Aorta (tissue), 5 donors: ENCODE measurements at regions not wholly inside any gene's neighbourhood (a gene's known extent, or its start where the extent isn't known, plus 50 kb on each side); places are given as distances from the start of the nearest gene placed in this dataset.
"Not testable (repeated sequence)": the region's sequence is repeated elsewhere in the genome, so short reads cannot be mapped to it uniquely, and the experiment has no call there.

Experiments
- ATAC-seq: fragments of 200-7000 bp; cut with Tn5 transposase; one replicate; pipeline ENCODE4 v1.9.1; 2022; ENCODE audit warnings: moderate library complexity; ENCODE audit not compliant: low FRiP score
- DNase-seq, 2 donors: peaks; one replicate each; pipeline ENCODE4 v3.0.0-alpha.2; 2020
- H3K27ac ChIP-seq, 2 donors: one replicate each; pipeline ENCODE4 v1.5.1; 2013; ENCODE audit warnings: low read length in 2 of 2, mild to moderate bottlenecking in 2 of 2, moderate library complexity in 2 of 2, control low read depth in 1 of 2, inconsistent platforms in 1 of 2, low read depth in 1 of 2
- H3K27me3 ChIP-seq, 2 donors: one replicate each; pipeline ENCODE4 v1.6.1; 2013; ENCODE audit warnings: control low read depth in 1 of 2, low read length in 1 of 2, mild to moderate bottlenecking in 1 of 2, moderate library complexity in 1 of 2; ENCODE audit not compliant: insufficient read depth in 2 of 2, control insufficient read depth in 1 of 2
- H3K36me3 ChIP-seq, 2 donors: one replicate each; pipeline ENCODE4 v1.6.1; 2013; ENCODE audit warnings: control low read depth in 1 of 2, low read length in 1 of 2, mild to moderate bottlenecking in 1 of 2; ENCODE audit not compliant: insufficient read depth in 2 of 2, control insufficient read depth in 1 of 2
- H3K4me1 ChIP-seq, 2 donors: one replicate each; pipeline ENCODE4 v1.6.1; 2013; ENCODE audit warnings: low read length in 2 of 2, control low read depth in 1 of 2, mild to moderate bottlenecking in 1 of 2, moderate library complexity in 1 of 2; ENCODE audit not compliant: insufficient read depth in 2 of 2, control insufficient read depth in 1 of 2
- H3K4me3 ChIP-seq, 2 donors: one replicate each; pipeline ENCODE4 v1.5.1; 2013; ENCODE audit warnings: low read length in 2 of 2, control low read depth in 1 of 2, mild to moderate bottlenecking in 1 of 2
- H3K9me3 ChIP-seq: one replicate; pipeline ENCODE4 v1.6.1; 2013; ENCODE audit warnings: mild to moderate bottlenecking, low read length; ENCODE audit not compliant: control insufficient read depth
- WGBS, 2 donors: extraction: QIAGEN DNeasy Blood & Tissue Kit; methylation state at CpG; one replicate each; pipeline ENCODE4 v1.1.7; 2013; 5-methylcytosine and 5-hydroxymethylcytosine counted together
- intact Hi-C, 2 donors: fragments of 100-400 bp; cut with DNase I; formaldehyde crosslinking; loops; one replicate each; pipeline versions ENCODE4 v1.14.2 to v1.15.0; 2022
- donor health status: healthy with polysubstance abuse.
- donor health status: Bipolar disorder and iron deficiency.
- donor health status: DM: no; HTN: no; CAD: no.
- donor health status: DM: no; HTN: no; CAD: no.
- donor health status: DM: yes; HTN: yes; CAD: no.

- no peak for DNase-seq
Measured at GRCh38 chr2:160826496-160826895, 332.9 kb upstream of the RBMS1 start.

DNA sequence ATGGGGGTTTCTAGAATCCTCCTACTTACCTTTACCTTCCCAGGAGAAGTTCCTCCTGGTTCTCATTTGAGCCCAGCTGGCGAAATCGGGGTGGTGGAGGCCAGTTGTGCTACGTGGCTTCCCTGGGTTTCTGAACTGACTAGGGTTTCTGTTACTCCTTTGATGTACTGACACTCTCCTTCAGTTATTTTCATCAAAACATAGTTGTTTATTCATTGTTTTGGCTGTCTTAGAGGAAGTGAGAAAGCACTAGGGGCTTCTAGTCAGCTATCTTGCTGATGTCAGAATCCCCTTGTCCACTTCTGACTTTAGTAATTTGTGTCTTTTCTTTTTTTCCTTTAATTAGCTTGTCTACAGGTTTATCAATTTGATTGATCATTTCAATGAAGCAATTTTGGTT lies 332.2 kb upstream of the TANK start:
- Histone ChIP-seq H3K4me1 (no peaks in the 10 kb centered on the region), H3K27ac (no peak overlapping the region), H3K9me3 (peaks cover 11% of the 10 kb centered on the region), H3K27me3 (no peaks in the 10 kb centered on the region), H3K36me3 (no peaks in the 10 kb centered on the region), H3K4me3 (no peak overlapping the region)
- ATAC-seq (no peak), DNase-seq (no peak)
- 93 to 98% methylated on average over 3 of the region's 3 CpGs for WGBS, 2 donors
- intact Hi-C loops = no loop called here

More at GRCh38 chr2:160826496-160826895, 332.9 kb upstream of the RBMS1 start:
- peaks cover 11% of the 10 kb centered on the region for H3K9me3 ChIP-seq
- no peaks in the 10 kb centered on the region for H3K27me3 ChIP-seq
- H3K4me1 ChIP-seq = no peaks in the 10 kb centered on the region
- no peak overlapping the region for H3K27ac ChIP-seq
- H3K4me3 ChIP-seq = no peak overlapping the region
- H3K36me3 ChIP-seq = no peaks in the 10 kb centered on the region
- no peak for ATAC-seq
- intact Hi-C loops = no loop called here

DNA sequence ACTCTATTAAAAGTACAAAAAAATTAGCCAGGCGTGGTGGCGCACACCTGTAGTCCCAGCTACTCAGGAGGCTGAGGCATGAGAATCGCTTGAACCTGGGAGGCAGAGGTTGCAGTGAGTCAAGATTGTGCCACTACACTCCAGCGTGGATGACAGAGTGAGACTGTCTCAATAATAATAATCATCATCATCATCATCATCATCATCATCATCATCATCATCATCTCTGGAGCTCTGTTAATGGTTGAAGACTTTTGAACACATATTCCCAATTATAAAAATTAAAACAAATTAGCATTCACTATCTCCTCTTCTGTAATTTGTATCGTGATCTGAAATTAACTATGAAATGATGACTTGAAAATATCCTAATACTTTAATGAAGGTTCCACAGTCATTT lies 327.8 kb upstream of the TANK start:
- DNase-seq, H3K9me3 ChIP-seq, intact Hi-C loops, ATAC-seq, H3K27ac ChIP-seq, H3K4me3 ChIP-seq, H3K36me3 ChIP-seq, H3K27me3 ChIP-seq, H3K4me1 ChIP-seq: not testable (repeated sequence)
- 97% methylated on average over 5 of the region's 5 CpGs for WGBS, 2 donors

DNA sequence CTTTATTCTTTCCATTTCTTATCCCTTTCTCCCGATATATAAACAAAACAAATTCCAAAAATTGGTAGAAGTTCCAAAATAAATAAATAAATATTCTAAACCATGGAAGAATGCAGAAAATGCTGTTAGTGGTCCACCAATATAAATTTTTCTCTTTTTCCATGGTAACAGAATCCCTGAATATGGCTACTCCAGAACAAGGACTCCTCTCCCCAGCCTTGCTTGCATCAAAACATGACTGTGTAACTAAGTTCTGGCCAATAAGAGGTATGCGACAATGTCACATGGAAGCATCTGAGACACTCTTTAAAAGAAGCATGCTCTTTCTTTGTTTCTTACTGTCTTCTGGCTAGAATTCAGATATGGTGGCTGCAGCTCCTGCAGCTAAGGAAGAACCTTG lies 325.1 kb upstream of the TANK start:
- Histone ChIP-seq H3K27ac (no peak overlapping the region), H3K4me1 (peaks cover 0 to 5% of the 10 kb centered on the region in 2 donors), H3K4me3 (no peak overlapping the region), H3K36me3 (no peaks in the 10 kb centered on the region), H3K9me3 (no peaks in the 10 kb centered on the region), H3K27me3 (no peaks in the 10 kb centered on the region)
- intact Hi-C loops = no loop called here
- 58 to 80% methylated on average over 2 of the region's 2 CpGs for WGBS, 2 donors
- DNase-seq (no peak), ATAC-seq (no peak)

- no peak for DNase-seq
- H3K9me3 ChIP-seq = no peaks in the 10 kb centered on the region
- peaks cover 0 to 5% of the 10 kb centered on the region in 2 donors for H3K4me1 ChIP-seq
- H3K36me3 ChIP-seq = no peaks in the 10 kb centered on the region
- no peak for ATAC-seq
- no peak overlapping the region for H3K27ac ChIP-seq
- no peak overlapping the region for H3K4me3 ChIP-seq
- 0 to 3% methylated on average over 1 of the region's 1 CpG for WGBS, 2 donors
- H3K27me3 ChIP-seq = no peaks in the 10 kb centered on the region
- intact Hi-C loops = no loop called here
Measured at GRCh38 chr2:160836755-160837154, 323.5 kb upstream of the TANK start.

DNA sequence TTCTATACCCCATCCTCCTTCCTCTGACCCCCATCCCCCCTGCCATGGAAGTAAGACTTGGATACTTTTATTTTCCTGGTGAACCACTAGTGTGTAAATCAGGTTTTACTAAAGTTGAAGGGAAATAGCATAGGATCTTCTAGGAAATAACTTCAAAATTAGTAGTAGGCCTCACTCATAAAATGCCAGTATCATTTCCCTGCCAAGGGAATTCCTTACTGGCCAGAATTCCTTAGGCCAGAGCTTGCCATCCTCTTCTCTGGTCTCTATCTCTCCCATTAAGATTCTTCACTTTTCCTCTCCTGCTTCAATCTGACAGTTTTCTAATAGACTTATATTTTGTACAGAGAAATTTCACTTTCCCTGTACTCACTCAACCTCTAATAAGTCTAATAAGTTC lies 322.8 kb upstream of the TANK start:
- no peak overlapping the region for H3K4me3 ChIP-seq
- no peaks in the 10 kb centered on the region for H3K27me3 ChIP-seq
- no peaks in the 10 kb centered on the region for H3K36me3 ChIP-seq
- H3K9me3 ChIP-seq = no peaks in the 10 kb centered on the region
- peaks cover 0 to 5% of the 10 kb centered on the region in 2 donors for H3K4me1 ChIP-seq
- no peak for ATAC-seq
- intact Hi-C loops = no loop called here
- no peak for DNase-seq
- H3K27ac ChIP-seq = no peak overlapping the region

GRCh38 chr2:160838147-160838546 lies 322.1 kb upstream of the TANK start:
- Histone ChIP-seq H3K4me3 (no peak overlapping the region), H3K9me3 (peaks cover 3% of the 10 kb centered on the region), H3K27ac (no peak overlapping the region), H3K27me3 (no peaks in the 10 kb centered on the region), H3K4me1 (peaks cover 0 to 5% of the 10 kb centered on the region in 2 donors), H3K36me3 (no peaks in the 10 kb centered on the region)
- ATAC-seq (no peak), DNase-seq (no peak)
- intact Hi-C loops = no loop called here
- WGBS, 2 donors = 91% methylated on average over 1 of the region's 1 CpG

DNA sequence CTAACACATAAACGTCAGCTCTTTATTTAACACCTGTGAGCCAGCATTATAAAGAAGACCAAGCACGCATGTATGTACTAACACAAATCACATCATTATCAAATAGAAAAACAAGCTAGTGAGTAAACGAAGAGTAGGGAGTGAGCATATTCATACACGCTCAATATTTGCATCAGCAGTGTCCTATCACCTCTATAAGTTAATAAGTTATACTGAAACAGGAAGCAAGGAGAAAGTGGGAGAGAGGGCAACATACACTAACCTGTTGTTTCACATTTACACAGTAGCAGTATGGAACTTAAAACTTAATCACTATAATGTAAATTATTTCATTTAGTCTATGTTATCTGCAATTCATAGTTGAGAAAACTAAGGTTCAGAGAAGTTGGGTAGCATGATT lies 321.5 kb upstream of the TANK start:
- H3K36me3 ChIP-seq = no peaks in the 10 kb centered on the region
- ATAC-seq (no peak), DNase-seq (no peak)
- WGBS, 2 donors = 92 to 98% methylated on average over 4 of the region's 4 CpGs
- H3K9me3 ChIP-seq = peaks cover 4% of the 10 kb centered on the region
- peaks cover 0 to 5% of the 10 kb centered on the region in 2 donors for H3K4me1 ChIP-seq
- no peak overlapping the region for H3K4me3 ChIP-seq
- intact Hi-C loops = no loop called here
- H3K27ac ChIP-seq = no peak overlapping the region
- H3K27me3 ChIP-seq = no peaks in the 10 kb centered on the region

- 89 to 90% methylated on average over 4 of the region's 4 CpGs for WGBS, 2 donors
- Histone ChIP-seq H3K9me3 (peaks cover 4% of the 10 kb centered on the region), H3K27me3 (no peaks in the 10 kb centered on the region), H3K36me3 (no peaks in the 10 kb centered on the region), H3K27ac (no peak overlapping the region), H3K4me1 (no peaks in the 10 kb centered on the region), H3K4me3 (no peak overlapping the region)
- ATAC-seq (no peak), DNase-seq (no peak)
- intact Hi-C loops = no loop called here
Measured at GRCh38 chr2:160842286-160842685, 317.9 kb upstream of the TANK start.
